ENCODE measurements at regions not wholly inside any gene's neighbourhood (a gene's known extent, or its start where the extent isn't known, plus 50 kb on each side); places are given as distances from the start of the nearest gene placed in this dataset.

DNA sequence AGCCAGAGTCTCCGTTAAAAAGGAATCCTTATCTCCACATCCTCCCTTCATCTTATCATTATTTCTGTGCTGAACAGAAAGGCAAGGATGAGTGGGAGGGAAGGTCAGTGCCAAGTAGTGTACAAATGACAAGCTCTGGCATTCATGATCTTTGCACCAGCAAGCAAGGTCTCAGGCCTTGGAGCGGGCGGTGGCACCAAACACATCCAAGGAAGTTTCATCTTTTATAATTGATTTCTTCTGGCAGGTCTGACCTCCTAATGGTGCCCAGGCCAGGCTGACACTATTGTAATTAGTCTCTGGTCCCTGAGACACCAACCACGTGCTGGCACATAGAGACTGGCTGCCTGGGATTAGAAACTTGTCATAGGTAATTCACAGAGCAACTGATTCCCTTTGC lies 336.6 kb downstream of the EN1 start:
- DNase-seq (ENCODE audit: low read depth in 2 of 2) = no peak

DNA sequence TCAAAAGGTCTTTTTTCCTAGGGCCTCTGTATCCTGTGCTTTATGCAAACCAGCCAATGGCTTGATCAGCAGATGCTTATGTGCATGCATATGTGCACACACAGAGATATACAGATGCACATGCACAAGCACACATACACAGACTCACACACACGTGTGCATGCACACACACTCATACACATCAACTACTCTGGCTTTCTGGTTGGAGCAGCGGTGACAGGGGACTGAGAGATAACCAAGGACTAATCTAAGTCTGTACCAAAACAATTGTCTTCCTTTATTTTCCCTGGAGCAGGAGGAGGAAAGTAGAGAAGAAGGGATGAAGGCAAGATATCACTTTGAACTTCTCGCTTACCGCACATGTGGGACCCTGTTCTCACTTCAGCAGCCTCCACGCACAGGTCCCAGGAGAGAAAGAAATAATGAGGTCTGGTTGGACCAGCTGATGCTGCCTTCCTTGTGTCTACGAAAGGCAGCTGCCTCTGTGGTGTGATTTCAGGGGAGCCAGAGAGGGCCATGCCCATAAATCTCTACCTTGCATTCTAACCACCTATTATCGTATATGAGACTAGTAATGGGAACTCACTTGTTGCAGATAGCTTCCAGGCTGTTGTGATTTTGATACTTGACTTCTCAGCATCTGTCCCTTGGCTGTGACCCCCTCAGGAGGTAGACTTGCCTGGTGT lies 338.0 kb downstream of the EN1 start:
- no peak for DNase-seq (ENCODE audit: low read depth in 2 of 2)

DNA sequence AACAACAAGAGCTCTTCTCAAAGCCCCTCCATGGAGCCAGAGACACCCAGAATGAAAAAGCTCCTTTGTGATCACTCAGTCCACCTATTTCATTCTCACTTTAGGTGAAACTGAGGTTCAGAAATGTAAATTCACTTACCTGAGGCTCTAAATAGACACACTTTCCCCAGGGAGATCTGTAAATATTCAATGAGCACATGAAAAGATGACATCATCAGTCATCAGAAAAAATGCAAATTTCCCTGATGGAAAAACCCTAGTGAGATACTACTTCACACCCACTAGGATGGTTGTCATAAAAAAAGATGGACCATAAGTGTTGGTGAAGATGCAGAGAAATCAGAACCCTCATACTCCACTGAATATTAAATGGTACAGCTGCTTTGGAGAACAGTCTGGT lies 339.2 kb downstream of the EN1 start:
- DNase-seq (ENCODE audit: low read depth in 2 of 2) = no peak

DNA sequence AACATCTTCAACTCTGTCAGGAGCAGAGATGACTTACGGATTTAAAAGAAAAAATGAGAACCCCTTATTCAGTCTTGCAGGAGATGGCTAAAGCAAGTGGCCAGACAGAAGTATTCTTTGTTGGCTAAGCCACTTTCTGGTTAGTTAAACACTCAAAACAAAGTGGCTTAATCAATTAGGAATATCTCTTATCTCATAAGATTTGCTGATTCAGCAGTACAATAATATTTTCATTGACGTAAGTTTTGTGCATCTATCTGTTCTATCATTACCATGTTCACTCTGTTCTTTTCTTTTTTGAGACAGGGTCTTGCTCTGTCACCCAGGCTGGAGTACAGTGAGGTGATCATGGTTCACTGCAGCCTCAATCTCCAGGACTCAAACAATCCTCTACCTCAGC lies 342.0 kb downstream of the EN1 start:
- no peak for DNase-seq (ENCODE audit: low read depth in 2 of 2)

DNA sequence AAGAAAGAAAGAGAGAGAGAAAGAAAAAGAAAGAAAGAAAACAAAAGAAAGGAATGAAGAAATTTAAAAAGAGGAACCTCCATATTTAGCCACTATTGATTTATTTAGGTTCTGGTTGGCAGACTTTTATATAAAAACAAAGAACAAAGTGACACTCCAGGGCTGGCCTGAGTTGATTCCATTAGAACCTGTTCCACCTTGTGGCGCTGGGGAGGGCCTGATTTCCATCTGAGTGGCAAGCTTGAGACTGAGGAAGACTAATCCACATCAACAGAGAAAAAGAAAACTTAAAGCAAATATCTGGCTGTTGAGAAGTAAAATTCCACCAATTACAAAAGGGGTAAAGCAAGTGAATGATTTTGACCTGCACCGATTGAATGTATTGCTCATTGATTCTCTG lies 345.3 kb downstream of the EN1 start:
- DNase-seq (ENCODE audit: low read depth in 2 of 2) = no peak

DNA sequence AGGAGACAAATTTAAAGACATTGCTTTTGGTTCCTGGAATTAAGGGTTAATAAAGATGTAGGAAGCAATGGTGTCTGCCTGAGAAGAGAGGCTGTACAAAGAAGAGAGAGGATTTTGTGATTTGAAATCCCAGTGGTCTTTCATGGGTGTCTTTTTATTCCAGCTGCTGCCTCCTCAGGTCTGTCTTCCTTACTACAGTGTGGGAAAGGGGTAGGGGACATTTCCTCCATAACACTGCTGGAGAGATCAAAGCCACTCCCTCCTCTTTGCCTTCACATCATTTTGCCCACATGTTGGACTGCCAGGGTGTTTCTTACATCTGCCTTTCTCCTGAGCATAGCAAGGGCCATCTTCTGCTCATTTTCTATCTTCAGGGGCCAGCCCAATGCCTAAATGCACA lies 348.5 kb downstream of the EN1 start:
- DNase-seq (ENCODE audit: low read depth in 2 of 2) = no peak

DNA sequence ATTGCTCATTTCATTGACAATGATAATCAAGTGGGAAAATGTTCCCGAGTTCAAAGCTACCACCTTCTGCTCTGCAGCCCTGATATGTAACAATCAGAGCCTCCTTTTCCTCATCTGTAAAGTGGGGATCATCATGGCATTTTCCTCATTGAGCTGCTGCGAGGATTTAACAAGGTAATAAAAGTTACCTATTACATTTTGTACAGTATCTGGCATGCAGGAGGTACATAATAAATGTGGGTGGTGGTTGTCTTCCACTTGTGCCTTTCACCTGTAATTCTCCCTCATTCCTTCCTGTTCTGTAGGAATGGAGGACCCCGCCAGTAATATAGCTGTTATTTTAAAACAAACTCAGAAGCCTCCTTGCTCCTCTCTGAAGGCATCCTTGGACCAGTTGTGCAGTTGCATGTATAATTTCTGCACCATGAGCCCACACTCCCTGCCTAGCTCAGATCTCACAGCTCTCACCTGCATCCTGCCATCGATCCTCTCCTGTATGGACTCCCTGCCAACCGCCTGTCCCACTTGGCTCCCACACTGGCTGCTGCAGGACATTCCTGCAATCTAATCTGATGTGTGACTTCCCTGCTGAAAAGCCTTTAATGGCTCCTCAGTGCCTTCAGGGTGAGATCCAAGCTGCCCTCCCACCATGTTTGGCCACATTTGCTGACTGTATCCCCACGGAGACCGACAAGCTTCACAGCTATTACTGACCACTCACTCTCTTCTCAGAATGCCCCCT lies 350.4 kb downstream of the EN1 start:
- DNase-seq (ENCODE audit: low read depth in 2 of 2) = no peak

DNA sequence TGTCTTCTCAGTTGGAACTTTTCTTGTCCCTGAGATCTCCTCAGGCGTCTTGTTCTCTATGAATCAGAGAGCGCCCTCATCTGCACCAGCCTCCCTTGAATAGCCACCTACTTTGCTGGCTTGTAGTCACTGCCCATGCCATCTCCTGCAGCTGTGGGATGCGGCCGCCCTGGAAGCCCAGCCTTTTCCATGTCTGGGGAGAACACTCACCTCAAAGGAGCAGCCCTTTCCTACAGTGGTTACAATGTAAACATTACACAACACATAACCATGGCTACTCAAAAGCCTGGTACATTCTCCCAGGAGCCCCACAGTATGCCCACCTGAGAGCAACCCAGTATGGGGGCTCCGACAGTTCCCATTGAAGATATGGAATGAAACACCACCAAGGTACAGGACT lies 351.0 kb downstream of the EN1 start:
- no peak for DNase-seq (ENCODE audit: low read depth in 2 of 2)

DNA sequence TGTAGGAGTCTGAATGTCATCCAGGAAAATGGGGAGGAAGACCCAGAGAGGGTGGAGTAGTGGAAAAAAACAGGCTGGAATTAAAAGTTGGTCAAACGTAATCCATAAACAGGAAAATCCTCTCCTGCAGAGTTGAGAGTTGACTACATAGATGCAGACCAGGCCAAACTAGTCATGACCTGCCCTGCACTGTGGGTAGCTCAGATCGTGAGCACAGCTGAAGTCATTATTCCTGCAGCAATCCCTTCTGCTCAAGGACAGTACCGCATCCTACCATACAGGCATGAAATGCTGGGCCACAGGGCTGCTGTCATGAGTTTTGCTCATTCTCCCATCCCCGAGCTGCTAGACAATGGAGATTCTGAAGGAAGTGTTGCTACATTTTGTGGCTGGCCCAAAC lies 352.2 kb downstream of the EN1 start:
- DNase-seq (ENCODE audit: low read depth in 2 of 2) = no peak

DNA sequence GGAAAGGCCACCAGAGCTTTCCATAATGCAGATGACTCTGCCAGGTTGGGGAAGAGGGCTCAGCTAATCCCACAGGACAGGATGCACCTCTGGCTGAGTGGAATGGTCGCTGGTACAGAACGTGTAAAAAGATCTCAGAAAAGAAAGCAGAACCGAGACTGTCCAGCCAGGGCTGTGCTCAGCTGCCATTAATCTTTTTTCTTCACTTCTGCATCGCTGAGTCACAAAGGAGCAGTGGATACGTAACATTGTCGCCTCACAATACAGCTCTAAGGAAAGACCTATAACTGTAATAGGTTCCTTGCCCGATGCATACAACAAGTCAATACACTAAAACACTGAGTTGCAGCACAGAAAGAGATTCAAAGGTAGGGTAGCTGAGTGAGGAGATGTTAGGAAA lies 354.2 kb downstream of the EN1 start:
- DNase-seq (ENCODE audit: low read depth in 2 of 2) = no peak

DNA sequence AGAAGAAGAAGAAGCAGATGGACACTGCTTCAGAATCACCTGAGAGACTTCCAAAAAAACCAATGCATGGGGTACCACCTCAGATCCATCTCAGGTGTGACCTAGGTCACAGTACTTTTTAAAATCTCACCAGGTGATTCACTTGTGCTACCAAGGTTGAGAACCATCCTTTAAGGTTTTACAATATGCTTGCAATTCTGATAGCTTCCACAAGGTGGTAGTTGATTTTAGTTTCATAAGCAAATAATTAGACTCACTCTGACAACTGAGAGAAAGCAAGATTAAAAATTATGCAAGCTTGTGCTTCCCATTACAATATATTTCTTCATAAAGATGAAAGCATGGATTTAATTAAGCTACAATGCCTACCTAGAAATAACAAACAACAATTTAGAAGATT lies 355.1 kb downstream of the EN1 start:
- no peak for DNase-seq (ENCODE audit: low read depth in 2 of 2)

DNA sequence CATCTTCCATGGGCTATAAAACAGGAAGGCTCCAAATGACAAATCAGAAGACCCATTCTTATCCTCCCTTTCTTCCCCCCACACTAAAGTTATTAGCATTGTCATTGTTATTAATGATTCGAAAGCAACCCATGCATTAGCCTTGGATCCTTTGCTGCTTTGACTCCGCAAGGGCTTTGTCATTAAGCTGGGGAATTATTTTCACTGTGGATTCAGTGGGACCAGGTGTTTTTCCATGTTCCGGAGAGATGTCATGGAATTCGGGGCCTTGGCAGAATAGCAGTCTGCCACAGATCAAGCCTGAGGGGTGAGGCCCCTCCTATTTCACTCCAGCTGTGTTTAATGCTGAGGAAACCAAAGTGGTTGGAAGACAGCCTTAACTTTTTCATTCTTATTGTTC lies 357.1 kb downstream of the EN1 start:
- no peak for DNase-seq (ENCODE audit: low read depth in 2 of 2)

DNA sequence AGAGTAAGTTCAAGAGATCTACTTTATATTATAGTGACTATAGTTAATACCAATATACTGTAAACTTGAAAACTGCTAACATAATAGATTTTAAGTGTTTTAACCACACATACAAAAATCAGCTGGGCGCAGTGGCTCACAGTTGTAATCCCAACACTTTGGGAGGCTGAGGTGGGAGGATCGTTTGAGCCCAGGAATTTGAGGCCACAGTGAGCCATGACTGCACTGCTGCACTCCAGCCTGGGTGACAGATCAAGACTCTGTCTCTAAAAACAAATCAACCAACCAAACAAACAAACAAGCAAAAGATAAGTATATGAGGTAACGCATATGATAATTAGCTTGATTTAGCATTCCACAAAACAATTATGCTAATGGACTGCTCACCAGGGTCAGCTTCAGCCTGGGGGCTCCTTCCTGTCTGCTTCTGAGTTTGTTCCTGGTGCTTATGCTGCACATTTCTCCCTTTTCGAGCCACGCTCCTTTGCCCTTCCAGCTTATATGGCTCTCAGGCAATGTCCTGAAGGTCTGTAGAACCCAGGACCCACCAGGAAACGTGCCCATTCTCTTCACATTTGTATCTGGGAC lies 357.6 kb downstream of the EN1 start:
- DNase-seq (ENCODE audit: low read depth in 2 of 2) = no peak

DNA sequence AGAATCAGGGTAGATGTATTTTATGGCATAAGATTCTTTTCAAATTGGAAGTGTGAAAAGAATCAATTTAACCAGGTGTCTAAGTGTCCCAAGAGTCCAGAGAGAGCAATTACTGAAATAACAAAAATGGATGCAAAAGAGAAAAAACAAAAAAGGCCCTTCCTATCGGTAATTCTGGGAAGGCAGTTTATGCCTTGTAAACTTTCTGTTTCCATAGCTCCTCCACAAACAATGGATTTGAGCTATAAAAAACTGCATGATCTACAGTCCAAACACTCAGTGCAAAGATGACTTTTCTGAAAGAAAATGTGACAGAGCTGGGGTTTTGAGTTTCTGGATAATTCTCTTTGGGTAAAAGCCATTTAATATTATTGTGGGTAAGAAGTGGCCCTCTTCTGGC lies 366.1 kb downstream of the EN1 start:
- DNase-seq (ENCODE audit: low read depth in 2 of 2) = no peak

DNA sequence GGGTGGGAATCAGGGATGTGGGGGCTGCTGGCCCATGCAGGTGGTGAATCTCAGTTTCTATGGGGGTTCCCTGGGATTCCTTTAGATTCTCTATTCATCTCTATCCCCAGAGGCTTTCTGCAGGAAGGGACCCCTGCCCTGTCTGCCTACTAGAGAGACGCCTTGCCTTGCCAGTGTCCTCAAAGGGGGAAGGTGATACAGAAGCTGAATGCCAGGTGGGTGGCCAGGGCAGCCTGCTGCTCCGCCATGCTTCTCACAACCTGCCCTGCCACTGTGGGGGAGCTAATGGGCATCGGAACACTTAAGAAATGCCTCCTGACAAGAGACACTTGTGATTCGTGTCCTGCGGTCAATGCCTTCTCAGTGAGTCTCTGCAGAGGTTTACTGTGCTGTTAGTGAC lies 368.4 kb downstream of the EN1 start:
- no peak for DNase-seq (ENCODE audit: low read depth in 2 of 2)

DNA sequence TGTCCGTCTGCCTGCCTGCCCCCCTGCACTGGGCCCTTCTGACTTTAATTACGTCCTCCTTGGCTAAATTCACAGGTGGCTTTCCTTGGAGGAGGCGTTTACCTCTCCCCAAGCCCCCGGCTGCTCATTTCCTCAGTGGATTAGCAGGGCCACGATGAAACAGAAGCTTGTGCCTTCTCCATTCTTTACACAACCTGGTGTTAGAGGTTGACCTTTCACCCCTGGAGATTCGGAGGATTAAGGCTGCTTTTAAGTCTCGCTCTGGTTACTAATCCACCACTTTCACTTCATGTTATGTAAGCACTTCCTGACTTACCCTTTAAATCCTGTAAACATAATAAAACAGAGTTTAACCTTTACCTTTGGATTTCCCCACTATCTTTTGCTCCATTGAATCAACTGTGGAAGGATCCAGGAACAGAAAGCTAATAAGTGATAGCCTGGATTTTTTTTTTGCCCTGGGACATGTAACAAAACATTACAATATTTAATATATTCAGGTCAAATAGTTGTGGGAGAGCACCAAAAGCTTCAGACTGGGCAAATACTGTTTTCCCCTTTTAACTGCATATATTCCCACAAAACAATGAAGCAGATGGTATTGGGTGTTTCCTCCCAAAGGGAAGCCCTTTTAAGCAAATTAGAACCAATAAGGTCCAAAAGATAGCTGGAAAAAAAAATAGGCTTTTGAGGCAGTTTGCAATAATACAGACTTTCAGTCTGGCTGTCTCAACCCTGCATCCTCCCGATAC lies 370.2 kb downstream of the EN1 start:
- no peak for DNase-seq (ENCODE audit: low read depth in 2 of 2)

DNA sequence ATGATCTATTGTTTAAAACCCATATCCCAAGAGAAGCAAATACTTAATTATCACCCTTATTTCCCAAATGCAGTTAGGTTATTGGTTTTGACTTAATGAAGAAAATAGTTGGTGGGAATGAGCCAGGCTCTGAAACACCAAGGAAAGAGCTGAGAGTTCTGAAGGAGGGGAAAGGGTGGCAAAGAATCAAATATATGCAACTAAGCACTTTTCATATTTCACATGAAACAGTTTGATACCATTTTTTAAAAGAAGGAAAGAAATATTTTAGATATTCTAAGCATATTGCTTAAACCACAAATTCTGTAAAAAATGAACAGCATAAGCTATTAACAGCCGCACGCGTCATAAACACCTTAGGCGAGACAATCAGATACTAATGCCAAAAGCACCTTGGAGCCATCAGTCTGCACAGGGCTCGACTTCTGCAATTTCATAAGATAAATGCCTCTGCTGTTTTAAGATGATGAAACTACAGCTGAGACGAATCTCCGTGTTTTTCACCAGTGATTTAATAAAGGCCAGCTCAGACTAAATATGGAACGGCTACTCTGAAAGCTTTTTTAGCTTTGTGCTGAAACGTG lies 371.7 kb downstream of the EN1 start:
- DNase-seq (ENCODE audit: low read depth in 2 of 2) = no peak

DNA sequence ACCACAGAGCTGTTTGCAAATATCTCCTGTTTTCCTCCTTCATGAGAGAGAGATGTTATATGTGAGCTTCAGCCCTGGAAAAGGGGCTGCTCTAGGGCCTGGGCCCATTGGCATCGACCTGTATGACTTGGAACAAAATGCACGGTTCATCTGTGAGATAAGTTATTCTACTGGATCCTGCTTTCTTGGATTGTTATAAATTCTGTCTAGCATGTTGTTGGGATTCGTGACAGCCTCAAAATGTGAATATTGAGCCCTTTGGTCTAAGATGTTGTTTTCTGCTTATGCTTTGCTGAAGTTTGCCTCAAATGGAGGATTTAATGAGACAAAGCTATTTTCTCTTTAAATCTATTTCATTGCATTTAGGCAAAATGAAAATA lies 372.9 kb downstream of the EN1 start:
- no peak for DNase-seq (ENCODE audit: low read depth in 2 of 2)

DNA sequence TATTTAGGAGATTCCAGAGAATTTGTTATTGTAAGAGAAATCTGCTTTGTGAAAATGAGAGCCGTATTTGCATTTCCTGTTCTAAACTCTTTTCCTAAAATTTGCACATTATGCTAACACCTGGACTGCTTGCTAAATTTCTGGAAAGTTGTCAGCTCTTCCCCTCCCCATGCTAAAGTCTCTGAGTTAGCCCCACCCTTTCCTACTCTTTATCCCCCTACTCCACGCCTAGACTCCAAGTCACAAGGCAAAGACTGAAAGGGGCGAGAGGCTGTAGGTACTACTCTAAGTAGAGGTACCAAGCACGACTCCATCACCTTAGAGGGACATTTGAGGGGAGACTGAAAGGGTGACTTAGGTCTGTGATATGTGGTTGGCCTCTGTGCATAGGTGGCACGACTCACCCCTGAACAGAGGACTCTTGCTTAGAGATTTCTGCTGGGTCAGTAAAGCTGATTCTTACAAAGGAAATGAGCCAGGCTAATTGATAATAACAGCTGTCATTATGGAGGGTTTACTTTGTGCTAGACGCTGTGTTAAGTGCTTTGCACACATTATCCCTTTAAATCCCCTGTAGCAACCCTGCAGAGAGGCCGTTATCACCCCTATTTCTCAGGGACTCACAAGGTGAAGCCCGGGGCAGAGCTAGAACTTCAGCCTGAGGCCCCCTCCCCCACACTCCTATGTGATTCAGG lies 373.5 kb downstream of the EN1 start:
- DNase-seq (ENCODE audit: low read depth in 2 of 2) = no peak

DNA sequence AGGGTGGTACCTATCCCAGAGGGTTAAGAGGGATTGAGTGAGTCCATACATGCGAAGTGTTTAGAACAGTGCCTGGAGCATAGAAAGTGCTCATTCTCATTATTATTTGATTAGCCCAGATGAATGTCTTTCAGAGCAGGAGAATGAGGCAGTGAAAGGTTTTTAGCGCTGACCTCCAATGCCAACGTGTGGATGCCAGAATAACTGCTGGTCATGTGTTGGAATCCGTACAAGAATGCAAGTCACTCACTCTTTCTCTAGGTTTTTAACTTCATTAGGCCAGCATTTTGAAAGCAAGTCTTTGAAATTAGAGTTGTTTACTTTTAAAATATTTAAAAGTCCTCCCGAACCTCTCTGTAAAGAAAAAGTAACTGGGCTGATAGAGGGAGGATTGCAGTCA lies 374.2 kb downstream of the EN1 start:
- no peak for DNase-seq (ENCODE audit: low read depth in 2 of 2)

DNA sequence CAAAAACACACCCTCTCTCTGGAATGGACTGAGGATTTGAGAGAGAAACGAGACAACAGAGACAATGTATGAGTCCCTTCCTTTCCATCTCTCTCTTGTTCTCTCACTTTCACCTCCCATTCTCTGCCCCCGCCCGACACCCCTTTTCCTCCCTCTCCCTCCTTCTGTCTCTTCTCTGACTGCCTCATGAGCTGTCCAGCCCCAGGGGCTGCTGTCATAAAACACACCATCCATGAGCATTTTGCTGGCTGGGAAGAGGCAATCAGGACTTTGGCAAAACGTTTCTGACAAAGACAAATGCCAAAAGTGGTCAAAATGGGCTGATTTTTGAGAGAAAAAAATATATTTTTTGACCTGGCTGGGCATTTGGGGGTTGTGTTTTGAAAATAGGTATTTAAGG lies 377.2 kb downstream of the EN1 start:
- no peak for DNase-seq (ENCODE audit: low read depth in 2 of 2)

DNA sequence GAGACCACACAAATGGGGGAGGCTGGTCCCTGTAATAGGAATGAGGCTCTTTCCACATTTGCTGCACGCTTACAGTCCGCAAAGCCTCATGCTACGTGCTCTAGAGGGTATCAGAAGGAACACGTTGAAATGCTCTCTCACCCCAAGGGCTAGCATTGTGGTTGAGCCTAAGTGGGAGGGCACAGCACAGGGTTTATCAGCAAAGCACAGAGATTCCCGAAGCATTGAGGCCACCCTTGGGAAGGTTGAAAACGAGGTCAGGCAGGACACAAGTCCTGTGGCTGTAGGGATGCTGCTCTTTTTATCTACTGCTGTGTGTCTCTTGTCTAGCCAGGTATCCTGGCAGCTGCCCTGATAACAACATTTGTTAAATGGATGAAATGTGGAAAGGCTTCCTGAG lies 378.3 kb downstream of the EN1 start:
- no peak for DNase-seq (ENCODE audit: low read depth in 2 of 2)
